ENCODE measurements at regions not wholly inside any gene's neighbourhood (a gene's known extent, or its start where the extent isn't known, plus 50 kb on each side); places are given as distances from the start of the nearest gene placed in this dataset.

- TF ChIP-seq CTCF (IDR thresholded peaks at IDR 0.05; ENCODE audit: low read depth, low read length, poor library complexity, severe bottlenecking): no peak
- TF ChIP-seq EZH2phosphoT487 (IDR thresholded peaks at IDR 0.05; ENCODE audit: borderline replicate concordance, low read length): no peak
Measured at GRCh38 chr18:51957001-51957400, 383.0 kb upstream of the DCC start.

Measured in DOHH2 (cell line).